Tibial nerve (tissue), 3 donors: ENCODE measurements at regions not wholly inside any gene's neighbourhood (a gene's known extent, or its start where the extent isn't known, plus 50 kb on each side); places are given as distances from the start of the nearest gene placed in this dataset.

Experiments
- CTCF ChIP-seq, 5 experiments: fragments of 200-600 bp in 3 of 5; fragments of 450-650 bp in 2 of 5; sonication (generic) in 3 of 5; IDR thresholded peaks; one replicate each; pipeline ENCODE4 v1.5.1; 2016 to 2019; ENCODE audit warnings: antibody characterized with exemption in 5 of 5, mild to moderate bottlenecking in 3 of 5, moderate library complexity in 2 of 5
- POLR2A ChIP-seq, 2 donors: fragments of 450-650 bp; IDR thresholded peaks; one replicate each; pipeline ENCODE4 v1.6.1; 2017; ENCODE audit warnings: antibody characterized with exemption in 2 of 2, mild to moderate bottlenecking in 2 of 2, moderate library complexity in 2 of 2

- TF ChIP-seq CTCF (IDR thresholded peaks at IDR 0.05), result no peak
- no peak for TF ChIP-seq POLR2A (IDR thresholded peaks at IDR 0.05)
These were observed 463.2 kb upstream of the CDH7 start for GRCh38 chr18:65287652-65288051.
